HG03460 (cell line): ENCODE measurements at regions not wholly inside any gene's neighbourhood (a gene's known extent, or its start where the extent isn't known, plus 50 kb on each side); places are given as distances from the start of the nearest gene placed in this dataset.
"Not testable (repeated sequence)": the region's sequence is repeated elsewhere in the genome, so short reads cannot be mapped to it uniquely, and the experiment has no call there.

ENCODE experiments used
- ATAC-seq: cut with Tn5 transposase; IDR thresholded peaks from one replicate; pipeline ENCODE4 v1.9.1; 2021; ENCODE audit not compliant: unreplicated experiment

DNA sequence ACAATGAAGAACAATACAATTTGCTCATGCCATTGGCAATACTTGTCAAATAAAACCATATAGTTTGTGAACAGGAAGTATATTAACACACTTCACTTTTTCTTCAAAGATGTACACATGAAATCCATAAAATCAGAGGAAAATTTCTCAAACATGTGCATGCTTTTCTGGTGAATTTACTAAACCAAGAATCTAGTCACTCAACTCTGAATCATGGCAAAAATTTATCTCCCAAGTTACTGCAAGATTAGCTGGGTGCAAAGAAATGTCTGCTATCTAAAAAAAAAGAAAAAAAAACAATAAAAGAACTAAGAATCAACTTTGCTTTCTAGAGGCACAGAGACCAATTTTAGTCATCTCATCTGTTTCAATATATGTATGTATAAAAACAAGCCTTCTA is 419.2 kb downstream of the NR4A2 start:
- no peak for ATAC-seq

DNA sequence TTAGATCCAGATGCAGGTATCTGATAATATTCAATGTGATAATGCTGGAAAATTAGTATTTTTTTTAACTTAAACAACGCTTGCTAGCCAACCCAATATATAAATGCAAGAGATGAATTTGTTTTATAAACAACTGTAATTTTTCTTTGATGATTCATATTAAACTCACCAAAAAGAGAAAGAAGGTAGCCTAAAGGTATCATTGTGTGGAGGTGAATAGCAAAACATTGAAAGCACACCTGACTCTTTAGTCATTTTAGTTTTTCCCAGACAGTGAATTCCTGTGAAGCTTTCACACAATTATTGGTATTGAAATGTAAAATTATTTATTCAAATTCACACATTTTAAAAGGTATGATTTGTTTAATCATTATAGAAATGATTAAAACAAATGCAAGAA is 424.0 kb downstream of the NR4A2 start:
- ATAC-seq = no peak

DNA sequence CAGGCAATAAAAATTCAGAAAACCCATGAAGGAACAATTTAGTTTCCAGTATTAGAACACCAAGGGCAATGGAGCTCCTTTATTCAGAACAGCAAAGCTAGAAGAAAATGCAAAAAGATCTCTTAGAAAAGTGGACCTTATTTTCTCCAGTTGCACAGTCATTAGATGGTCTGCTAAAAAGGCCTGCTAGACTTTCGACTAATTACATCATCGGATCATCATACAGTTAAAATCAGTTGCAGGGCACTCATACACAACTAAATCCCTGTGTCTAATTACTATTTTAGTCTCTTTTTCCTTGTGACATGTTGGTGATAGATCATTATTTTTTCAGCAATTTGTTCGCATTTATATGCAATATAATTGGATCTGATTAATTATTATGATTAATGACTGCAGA is 425.3 kb downstream of the NR4A2 start:
- no peak for ATAC-seq

DNA sequence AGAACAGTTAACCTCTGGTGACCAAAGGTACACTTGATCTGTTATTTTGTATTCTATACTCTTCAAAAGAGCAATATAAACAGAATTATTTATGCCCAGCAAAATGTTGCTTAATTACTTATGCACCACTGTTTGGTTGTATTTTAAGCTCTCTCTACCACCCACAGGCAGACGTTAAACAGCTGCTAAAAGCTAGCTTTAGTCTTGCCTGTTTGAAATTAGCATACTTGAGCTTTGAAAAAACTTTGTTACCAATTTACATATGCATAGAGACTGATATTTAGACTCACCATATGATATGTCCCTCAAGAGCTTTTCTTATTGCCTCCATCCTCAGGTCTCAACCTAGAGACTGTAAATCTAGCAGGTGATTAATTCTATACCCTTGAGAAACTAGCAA is 426.9 kb downstream of the NR4A2 start:
- no peak for ATAC-seq

DNA sequence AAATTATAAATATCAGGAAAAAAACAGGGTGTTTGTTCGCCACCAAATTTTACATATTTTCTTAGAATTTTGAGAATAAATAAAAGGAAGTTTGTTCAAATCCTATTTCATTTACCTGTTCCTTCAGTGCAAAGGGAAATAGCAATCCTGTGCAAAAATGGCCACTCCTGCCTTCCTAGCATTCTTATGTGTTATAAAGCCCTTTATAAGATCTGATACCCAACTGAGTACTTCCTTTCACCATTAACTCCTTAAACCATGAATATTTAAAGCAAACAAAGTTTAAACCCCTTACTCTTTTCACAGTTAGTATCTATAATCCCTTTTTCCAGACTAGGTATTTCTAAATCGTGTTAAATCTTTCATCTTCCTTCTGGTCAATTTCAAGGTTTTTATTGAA is 427.8 kb downstream of the NR4A2 start:
- no peak for ATAC-seq

DNA sequence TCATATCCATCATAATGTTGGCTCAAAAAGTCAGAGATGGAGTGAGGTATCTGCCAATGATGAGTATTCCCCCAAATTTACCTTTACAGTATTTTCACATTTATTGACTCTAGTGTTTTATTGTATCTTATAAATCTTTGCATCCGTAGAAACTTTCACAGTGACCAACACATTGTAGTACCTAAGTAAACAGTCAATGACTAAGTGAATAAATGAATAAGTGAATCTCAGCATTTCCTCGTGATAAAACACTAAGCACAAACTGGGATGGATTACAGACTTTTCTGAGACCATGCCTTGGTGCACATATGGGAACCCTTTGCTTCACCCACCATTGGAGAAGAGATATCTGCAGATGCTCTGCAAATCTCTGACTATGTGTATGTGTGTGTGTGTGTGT is 429.9 kb downstream of the NR4A2 start:
- no peak for ATAC-seq

DNA sequence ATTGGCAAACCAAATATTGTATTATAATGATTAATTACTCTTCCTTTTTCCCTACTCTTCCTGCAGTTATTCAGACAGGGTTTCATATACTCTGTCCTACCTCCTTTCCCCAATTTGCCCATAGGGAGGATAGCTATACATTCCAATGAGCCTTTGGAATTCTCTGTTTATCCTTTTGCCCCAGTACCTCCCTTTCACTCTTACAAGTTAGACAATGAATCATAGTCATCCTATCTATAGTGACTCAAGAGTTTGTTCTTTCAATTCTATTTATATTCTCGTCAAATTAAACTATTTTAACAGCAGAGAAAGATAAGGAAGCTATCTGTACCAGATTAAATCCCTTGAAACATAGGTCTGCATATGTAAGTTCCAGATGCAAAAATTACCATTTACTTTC is 437.5 kb downstream of the NR4A2 start:
- ATAC-seq = no peak

DNA sequence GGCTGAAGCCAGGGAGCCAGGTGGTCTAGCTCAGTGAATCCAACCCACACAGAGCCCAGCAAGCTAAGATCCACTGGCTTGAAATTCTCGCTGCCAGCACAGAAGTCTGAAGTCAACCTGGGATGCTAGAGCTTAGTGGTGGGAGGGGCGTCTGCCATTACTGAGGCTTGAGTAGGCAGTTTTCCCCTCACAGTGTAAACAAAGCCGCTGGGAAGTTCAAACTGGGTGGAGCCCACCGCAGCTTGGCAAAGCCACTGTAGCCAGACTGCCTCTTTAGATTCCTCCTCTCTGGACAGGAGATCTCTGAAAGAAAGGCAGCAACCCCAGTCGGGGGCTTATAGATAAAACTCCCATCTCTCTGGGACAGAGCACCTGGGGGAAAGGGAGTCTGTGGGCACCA is 452.1 kb downstream of the NR4A2 start:
- ATAC-seq = not testable (repeated sequence)

DNA sequence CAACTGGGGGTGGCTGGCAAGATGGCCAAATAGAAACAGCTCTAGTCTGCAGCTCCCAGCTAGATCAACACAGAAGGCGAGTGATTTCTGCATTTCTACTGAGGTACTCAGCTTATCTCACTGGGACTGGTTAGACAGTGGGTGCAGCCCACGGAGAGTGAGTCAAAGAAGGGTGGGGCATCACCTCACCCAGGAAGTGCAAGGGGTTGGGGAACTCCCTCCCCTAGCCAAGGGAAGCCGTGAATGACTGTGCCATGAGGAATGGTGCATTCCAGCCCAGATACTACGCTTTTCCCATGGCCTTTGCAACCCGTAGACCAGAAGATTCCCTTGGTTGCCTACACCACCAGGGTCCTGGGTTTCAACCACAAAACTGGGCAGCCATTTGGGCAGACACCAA is 452.6 kb downstream of the NR4A2 start:
- ATAC-seq = not testable (repeated sequence)

DNA sequence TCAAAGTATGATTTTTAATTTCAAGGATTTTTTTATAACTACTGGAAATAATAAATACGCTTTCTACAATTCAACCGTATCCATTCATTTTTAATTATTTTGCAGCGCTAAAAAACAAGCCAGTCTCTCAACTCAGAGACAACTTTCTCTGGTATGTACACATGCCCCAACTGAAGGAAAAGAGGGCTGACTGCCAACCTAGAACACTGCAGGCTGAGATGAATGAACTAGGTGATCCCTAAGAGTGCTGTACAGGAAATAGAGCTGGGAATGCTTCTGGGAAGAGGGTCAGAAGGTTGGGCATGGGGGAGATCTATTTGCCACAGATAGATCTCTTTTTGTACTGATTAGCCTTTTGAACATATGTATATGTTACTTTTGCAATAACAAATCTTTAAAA is 460.1 kb downstream of the NR4A2 start:
- ATAC-seq = no peak

DNA sequence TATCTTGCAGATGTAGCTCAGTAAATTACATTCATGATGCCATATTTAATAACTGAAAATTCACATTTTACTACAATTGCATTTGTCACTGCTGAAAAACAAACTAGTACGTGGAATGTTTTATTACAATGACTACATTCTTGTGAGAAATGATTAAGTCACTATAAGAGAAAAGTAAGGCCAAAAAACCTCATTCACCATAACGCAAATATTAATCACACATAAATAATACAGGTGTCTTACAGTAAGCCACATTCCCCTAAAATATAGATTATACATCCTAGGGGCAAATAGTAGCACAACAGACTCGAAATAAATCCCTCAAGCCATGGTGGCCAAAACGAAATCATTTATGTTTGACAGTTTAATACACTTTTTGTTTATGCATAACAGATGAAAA is 460.6 kb downstream of the NR4A2 start:
- ATAC-seq = no peak

DNA sequence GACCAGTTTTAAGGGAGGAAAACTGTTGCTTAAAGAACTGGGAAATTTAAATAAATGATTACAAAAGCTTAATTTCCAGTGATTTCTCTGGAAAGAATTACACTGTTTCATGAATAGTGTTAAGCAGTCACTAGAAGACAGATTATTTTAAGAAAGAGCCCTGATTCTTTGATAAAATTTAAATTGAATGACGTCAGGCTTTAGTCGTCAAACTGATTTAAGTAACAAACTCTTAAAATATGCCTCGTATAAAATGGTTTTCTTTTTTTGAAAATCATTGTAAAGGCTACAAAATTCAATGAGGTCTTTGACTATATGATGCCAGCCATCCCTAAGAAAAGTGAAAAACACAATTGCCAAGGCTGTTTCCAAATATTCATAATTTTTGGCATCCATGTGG is 465.0 kb downstream of the NR4A2 start:
- ATAC-seq = no peak

DNA sequence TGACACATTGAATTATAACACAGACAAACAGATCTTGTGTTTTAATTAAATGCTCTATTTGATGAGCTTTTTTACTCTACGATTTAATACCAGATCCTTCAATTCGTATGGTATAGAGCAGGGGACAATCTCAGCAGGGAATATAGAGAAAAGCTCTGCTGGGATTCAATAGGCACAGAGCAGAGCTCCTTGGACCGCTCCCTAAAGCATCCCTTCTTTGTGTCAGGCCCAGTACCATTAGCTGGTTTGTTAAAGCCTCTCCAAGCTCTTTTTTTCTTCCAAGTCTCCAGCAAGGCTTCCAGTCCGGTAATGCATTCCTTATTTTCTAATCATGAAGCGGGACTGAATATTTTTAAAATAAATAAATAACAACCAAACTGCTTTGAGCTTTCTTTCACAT is 466.0 kb downstream of the NR4A2 start:
- no peak for ATAC-seq

DNA sequence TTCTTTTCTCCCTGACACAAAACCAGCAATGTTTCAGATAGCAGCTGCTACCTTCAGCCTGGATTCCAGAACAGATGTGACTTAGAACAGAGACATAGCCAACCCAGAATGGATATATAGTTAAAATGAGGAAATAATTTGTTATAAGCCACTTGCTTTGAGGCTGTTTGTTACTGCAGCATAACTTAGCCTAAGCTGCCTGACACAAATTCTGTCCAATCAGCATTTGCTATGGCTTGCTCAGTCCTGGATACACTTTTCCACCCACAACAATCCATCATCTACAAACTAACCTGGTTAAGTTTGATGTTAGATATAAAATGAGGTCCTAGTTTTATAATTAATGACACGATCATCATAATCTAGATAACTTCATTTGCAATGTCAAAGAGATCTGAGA is 480.4 kb downstream of the NR4A2 start:
- no peak for ATAC-seq

DNA sequence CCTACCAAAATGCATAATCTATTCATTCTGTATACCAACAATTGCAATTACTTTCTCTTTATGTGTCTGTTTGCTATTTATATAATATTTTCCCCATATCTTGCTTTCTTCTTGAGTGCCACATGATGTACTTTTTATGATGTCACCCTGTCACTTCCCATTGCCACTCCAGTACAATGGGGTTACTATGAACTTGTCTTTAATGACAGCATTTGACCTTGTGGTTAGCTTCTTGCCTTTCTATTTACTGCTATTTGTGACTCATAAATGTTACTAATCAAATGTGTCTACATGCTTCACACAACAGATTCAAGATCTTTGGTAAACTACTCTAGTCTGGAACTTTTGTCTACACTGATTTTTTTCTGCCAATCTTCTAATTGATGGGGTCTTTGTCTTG is 486.3 kb downstream of the NR4A2 start:
- no peak for ATAC-seq

DNA sequence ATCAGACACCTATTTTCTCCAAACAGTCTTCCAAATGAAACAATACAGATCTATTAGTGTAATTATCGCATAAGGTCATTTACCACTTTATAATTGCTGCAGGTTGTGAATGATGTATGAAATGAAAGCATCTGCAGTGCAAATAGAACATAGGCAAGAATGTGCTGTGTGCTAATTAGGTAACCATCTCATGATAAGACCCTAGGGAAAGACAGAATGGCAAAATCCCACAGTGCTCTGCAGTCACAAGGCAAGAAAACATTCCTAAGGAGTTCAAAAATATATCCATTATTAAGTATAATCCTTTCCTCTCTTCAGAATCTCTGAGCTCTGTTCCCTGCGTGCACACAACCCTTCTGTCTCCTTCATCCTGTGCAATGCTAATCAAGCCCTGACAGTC is 488.1 kb downstream of the NR4A2 start:
- ATAC-seq = no peak

DNA sequence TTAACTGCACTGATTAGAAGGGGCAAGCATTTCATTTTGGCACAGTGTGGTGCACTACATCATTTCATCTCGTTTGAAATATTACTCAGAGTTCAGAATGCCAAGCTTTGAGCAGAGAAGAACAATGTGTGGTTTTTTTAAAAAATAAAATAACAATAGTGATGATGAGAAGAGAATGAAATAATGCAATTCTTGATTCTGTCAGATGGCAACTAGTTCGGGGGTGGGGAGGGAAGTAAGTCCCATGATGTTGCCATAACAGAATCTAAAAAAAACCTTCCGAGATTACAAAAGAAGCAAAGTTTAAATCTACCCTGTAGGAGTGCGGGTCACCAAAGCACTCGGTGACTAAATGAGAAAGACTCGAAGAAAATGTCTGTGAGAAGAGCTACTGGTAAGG is 490.4 kb downstream of the NR4A2 start:
- no peak for ATAC-seq

DNA sequence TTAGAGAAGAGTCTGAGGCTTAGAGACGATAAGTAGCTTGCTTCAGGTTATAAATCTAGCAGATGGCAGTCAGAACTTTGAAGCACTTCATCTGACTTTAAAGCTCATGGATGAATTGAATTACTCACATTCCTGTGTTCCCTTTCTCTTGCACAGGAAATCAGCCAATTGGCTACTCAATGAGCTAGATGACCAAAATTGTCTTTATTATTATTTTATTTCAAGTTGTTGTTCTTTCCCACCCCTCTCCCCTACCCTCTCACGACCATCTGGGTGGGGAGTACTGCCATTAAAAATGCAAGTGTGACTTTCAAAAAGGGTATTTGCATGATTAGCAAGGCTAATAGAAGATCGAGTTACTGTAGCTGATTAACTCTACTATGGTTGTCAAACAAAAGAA is 491.1 kb downstream of the NR4A2 start:
- ATAC-seq = no peak

DNA sequence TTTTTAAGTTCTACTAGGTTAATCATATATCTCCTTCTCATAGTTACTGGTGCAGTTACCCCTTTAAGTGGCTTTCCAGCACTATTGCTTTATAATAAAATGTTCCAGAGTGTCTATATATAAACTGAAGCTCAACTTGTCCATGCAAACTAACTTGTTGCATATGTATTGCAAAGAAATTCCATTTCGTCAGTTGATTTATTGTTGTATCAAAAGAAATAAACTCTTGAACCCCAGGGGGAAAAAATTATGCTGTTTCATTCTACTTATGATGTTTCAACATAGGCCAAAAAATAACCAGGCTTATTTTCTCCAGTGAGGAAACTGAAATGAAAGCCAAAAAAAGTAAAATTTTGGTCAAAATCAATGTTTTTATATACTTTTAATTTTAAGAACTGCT is 491.9 kb downstream of the NR4A2 start:
- no peak for ATAC-seq

DNA sequence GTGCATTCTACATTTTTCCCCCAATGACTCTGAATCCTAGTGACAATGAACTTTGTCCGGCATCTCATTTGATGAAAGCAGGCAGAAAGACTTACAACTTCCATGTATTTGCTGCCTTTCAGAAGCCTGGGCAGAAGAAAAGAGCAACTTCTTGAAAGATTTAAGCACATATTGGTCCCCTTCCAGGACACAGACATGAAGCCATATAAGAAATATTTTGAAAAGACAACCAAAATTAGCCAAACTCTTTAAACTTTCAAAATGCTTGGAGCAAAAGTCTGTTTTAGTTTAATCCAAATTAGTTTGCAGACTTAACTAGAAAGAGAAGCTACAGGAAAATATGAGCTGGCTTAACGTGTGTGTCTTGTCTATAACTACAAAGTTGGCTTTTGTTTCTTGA is 492.5 kb downstream of the NR4A2 start:
- ATAC-seq = no peak

DNA sequence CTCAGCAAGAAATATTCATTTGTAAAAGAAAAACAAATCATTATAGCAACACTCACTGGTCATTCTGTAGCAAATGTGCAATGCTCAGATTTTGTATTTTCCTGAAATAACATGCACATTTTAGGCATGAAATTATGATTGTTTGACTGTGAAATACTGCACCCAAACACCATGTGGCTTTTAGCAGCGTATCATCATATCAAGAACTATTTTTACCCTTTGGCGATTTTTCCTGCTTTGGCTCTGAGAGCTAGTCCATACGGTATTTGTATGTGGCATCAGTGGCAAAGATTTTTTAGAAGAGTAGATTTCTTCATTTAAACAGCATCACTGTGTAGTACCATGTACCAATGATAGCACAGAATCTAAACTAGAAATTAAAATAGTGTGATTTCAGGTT is 493.1 kb downstream of the NR4A2 start:
- no peak for ATAC-seq

DNA sequence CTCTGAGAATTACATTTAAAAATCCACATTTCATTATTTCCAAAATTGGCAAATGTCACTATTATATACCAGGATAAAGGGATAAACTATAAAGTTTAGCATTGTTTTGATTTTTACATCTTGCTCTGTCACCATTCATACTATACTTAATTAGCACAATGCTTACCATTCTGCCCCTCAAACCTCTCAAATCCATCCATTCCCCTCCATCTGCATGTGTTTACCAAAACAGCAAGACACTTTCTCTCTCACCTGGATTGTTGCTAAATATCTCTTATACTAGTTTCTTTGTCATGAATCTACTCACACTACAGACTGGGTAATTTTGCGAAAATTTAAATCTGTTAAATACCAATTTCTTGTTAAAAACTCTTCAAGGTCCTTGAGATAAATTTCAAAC is 496.1 kb downstream of the NR4A2 start:
- no peak for ATAC-seq

DNA sequence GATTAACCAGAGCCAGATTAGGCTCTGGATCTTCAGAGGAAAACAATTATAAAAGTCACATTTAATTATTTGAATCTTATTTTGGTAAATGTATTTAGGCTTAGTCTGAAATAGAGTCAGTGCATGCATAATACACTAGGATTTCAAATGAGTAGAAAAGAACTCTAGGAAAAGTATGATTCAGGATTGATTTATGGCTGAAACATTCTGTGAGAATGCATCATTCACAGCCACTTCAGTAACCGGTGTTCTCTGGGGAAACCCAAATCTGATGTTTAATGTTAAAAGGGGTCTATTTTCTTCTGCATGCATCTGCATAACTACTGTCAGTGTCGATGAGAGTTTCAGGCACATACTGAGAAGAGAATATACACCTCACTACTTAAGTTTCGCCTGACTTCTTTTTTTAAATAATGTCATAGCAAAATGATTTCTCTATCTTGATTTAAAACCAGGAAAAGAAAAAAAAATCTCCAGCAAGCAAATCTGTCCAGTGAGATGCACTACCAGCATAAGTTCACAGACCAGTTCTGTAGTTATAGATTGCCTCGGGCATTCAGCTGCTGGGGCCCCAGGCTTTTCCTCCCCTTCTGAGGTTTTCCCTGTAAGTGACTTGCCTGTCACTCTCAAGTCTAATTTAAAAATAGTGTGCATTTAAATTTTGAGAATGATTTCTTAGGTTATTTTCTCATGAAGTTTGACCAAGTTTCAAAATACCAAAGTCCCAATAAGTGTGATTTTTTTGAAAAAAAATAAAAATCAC is 501.5 kb downstream of the NR4A2 start:
- no peak for ATAC-seq
